CD4-positive, alpha-beta T cell (primary cell): ENCODE measurements at regions not wholly inside any gene's neighbourhood (a gene's known extent, or its start where the extent isn't known, plus 50 kb on each side); places are given as distances from the start of the nearest gene placed in this dataset.

Experiments used
- ATAC-seq: fragments of 200-7000 bp; cut with Tn5 transposase; one replicate; pipeline ENCODE4 v1.10.0; 2022; ENCODE audit warnings: mild to moderate bottlenecking; ENCODE audit not compliant: poor library complexity
- CTCF ChIA-PET: fragments of 350-600 bp; sonication (Branson Sonifier 250); formaldehyde crosslinking; loops from one replicate; lab custom pipeline; 2021; ENCODE audit warnings: antibody characterized with exemption, inconsistent platforms; lab: Charles Lee
- POLR2A ChIA-PET: fragments of 350-600 bp; sonication (Branson Sonifier 250); formaldehyde crosslinking; loops from one replicate; lab custom pipeline; 2021; ENCODE audit warnings: antibody characterized with exemption, inconsistent platforms; lab: Charles Lee
- DNase-seq, 14 experiments: peaks; one replicate each; pipeline ENCODE4 v3.0.0-alpha.2; 2013 to 2020; ENCODE audit warnings: mixed read lengths in 2 of 14
- H3K27ac ChIP-seq, 2 donors: one replicate each; pipeline versions ENCODE4 v1.5.1 to v1.7.0; 2013; ENCODE audit warnings: low read length in 2 of 2, low read depth in 1 of 2, mild to moderate bottlenecking in 1 of 2
- H3K27me3 ChIP-seq, 2 experiments: 1 replicate in 1 of 2; 2 replicates in 1 of 2; pipeline versions ENCODE4 v1.6.1 to v1.7.0; 2013; ENCODE audit warnings: low read length in 2 of 2, control low read depth in 1 of 2, mild to moderate bottlenecking in 1 of 2, moderate library complexity in 1 of 2; ENCODE audit not compliant: insufficient read depth in 2 of 2, control insufficient read depth in 1 of 2
- H3K36me3 ChIP-seq: one replicate; pipeline ENCODE4 v1.6.1; 2013; ENCODE audit warnings: low read length, control low read depth; ENCODE audit not compliant: insufficient read depth
- H3K4me1 ChIP-seq: one replicate; pipeline ENCODE4 v1.6.1; 2013; ENCODE audit warnings: low read length, control low read depth; ENCODE audit not compliant: insufficient read depth
- H3K4me3 ChIP-seq: one replicate; pipeline ENCODE4 v1.5.1; 2013; ENCODE audit warnings: mild to moderate bottlenecking, low read length, moderate library complexity
- H3K9me3 ChIP-seq, 2 experiments: 1 replicate in 1 of 2; 2 replicates in 1 of 2; pipeline versions ENCODE4 v1.6.1 to v1.7.0; 2013; ENCODE audit warnings: low read length in 2 of 2, mild to moderate bottlenecking in 2 of 2, control low read depth in 1 of 2, moderate library complexity in 1 of 2; ENCODE audit not compliant: control insufficient read depth in 1 of 2, insufficient read depth in 1 of 2
- H3K27ac Mint-ChIP-seq: one replicate; pipeline ENCODE4 v1.8.0; 2020; ENCODE audit warnings: mixed read lengths
- H3K27me3 Mint-ChIP-seq: one replicate; pipeline ENCODE4 v1.8.0; 2021; ENCODE audit warnings: mixed read lengths
- H3K36me3 Mint-ChIP-seq: one replicate; pipeline ENCODE4 v1.8.0; 2021; ENCODE audit warnings: low read depth, mixed read lengths
- H3K4me1 Mint-ChIP-seq: one replicate; pipeline ENCODE4 v1.8.0; 2021; ENCODE audit warnings: low read depth, mixed read lengths
- H3K4me3 Mint-ChIP-seq: one replicate; pipeline ENCODE4 v1.8.0; 2020; ENCODE audit warnings: mild to moderate bottlenecking, mixed read lengths
- H3K9me3 Mint-ChIP-seq: one replicate; pipeline ENCODE4 v1.8.0; 2020; ENCODE audit warnings: mixed read lengths
- CTCF ChIP-seq: fragments of 200-600 bp; IDR thresholded peaks from one replicate; pipeline ENCODE4 v1.8.0; 2022; ENCODE audit warnings: antibody characterized with exemption, mild to moderate bottlenecking
- intact Hi-C, 2 experiments: fragments of 100-400 bp; cut with DNase I in 1 of 2; cut with micrococcal nuclease in 1 of 2; formaldehyde crosslinking; loops; one replicate each; pipeline versions ENCODE4 v1.15.1 to v1.9.0; 2023 to 2025; cut with DNase I, micrococcal nuclease

- Histone ChIP-seq H3K27ac (no peak overlapping the region), H3K4me3 (no peak overlapping the region), H3K9me3 (peaks cover 4% of the 10 kb centered on the region in 2 experiments), H3K36me3 (no peaks in the 10 kb centered on the region), H3K27me3 (no peaks in the 10 kb centered on the region), H3K4me1 (no peaks in the 10 kb centered on the region)
- intact Hi-C loops = no loop called here
- Mint-ChIP-seq H3K36me3 (no peaks in the 10 kb centered on the region), H3K27me3 (no peaks in the 10 kb centered on the region), H3K4me3 (no peak overlapping the region), H3K27ac (no peak overlapping the region), H3K4me1 (no peaks in the 10 kb centered on the region), H3K9me3 (peaks cover 14% of the 10 kb centered on the region)
- no peak for DNase-seq
- CTCF ChIA-PET = no interaction called here
- TF ChIP-seq CTCF = no peak
- ATAC-seq = no peak
- POLR2A ChIA-PET = no interaction called here
Measured at GRCh38 chr4:160514126-160514525, 1411.2 kb downstream of the RAPGEF2 start.

GRCh38 chr4:160523231-160523630 lies 1420.4 kb downstream of the RAPGEF2 start:
- H3K27me3 ChIP-seq = no peaks in the 10 kb centered on the region
- peaks cover 19% of the 10 kb centered on the region for H3K9me3 Mint-ChIP-seq
- no peak overlapping the region for H3K27ac Mint-ChIP-seq
- no peaks in the 10 kb centered on the region for H3K36me3 ChIP-seq
- no peak overlapping the region for H3K4me3 ChIP-seq
- intact Hi-C loops = no loop called here
- no peaks in the 10 kb centered on the region for H3K4me1 Mint-ChIP-seq
- H3K9me3 ChIP-seq = peaks cover 0 to 4% of the 10 kb centered on the region in 2 experiments
- no peaks in the 10 kb centered on the region for H3K4me1 ChIP-seq
- H3K36me3 Mint-ChIP-seq = no peaks in the 10 kb centered on the region
- H3K4me3 Mint-ChIP-seq = no peak overlapping the region
- H3K27ac ChIP-seq = no peak overlapping the region
- DNase-seq (no peak), ATAC-seq (no peak)
- H3K27me3 Mint-ChIP-seq = no peaks in the 10 kb centered on the region
- ChIA-PET CTCF (no interaction called here), POLR2A (no interaction called here)
- no peak for TF ChIP-seq CTCF

GRCh38 chr4:160537681-160538080 lies 1434.8 kb downstream of the RAPGEF2 start:
- Mint-ChIP-seq H3K27me3 (no peaks in the 10 kb centered on the region), H3K9me3 (peaks cover 6% of the 10 kb centered on the region), H3K36me3 (no peaks in the 10 kb centered on the region), H3K27ac (no peak overlapping the region), H3K4me1 (no peaks in the 10 kb centered on the region), H3K4me3 (no peak overlapping the region)
- H3K4me1 ChIP-seq = no peaks in the 10 kb centered on the region
- ChIA-PET CTCF (no interaction called here), POLR2A (no interaction called here)
- DNase-seq (no peak), ATAC-seq (no peak)
- intact Hi-C loops = no loop called here
- no peak overlapping the region for H3K27ac ChIP-seq
- no peaks in the 10 kb centered on the region for H3K27me3 ChIP-seq
- no peaks in the 10 kb centered on the region for H3K9me3 ChIP-seq
- TF ChIP-seq CTCF = no peak
- H3K36me3 ChIP-seq = no peaks in the 10 kb centered on the region
- H3K4me3 ChIP-seq = no peak overlapping the region
